Activated naive CD8-positive, alpha-beta T cell treated with anti-CD3 and anti-CD28 coated beads for 36 hours (primary cell): ENCODE measurements at regions not wholly inside any gene's neighbourhood (a gene's known extent, or its start where the extent isn't known, plus 50 kb on each side); places are given as distances from the start of the nearest gene placed in this dataset.
"Not testable (repeated sequence)": the region's sequence is repeated elsewhere in the genome, so short reads cannot be mapped to it uniquely, and the experiment has no call there.

ENCODE experiments used
- DNase-seq: peaks from one replicate; pipeline ENCODE4 v3.0.0; 2021
- H3K27ac Mint-ChIP-seq: one replicate; pipeline ENCODE4 v1.8.0; 2022; ENCODE audit warnings: mild to moderate bottlenecking, moderate library complexity, mixed read lengths
- H3K27me3 Mint-ChIP-seq: one replicate; pipeline ENCODE4 v1.8.0; 2022; ENCODE audit warnings: mild to moderate bottlenecking, mixed read lengths
- H3K36me3 Mint-ChIP-seq: one replicate; pipeline ENCODE4 v1.8.0; 2021; ENCODE audit warnings: mild to moderate bottlenecking, mixed read lengths
- H3K4me1 Mint-ChIP-seq: one replicate; pipeline ENCODE4 v1.8.0; 2021; ENCODE audit warnings: mixed read lengths
- H3K4me3 Mint-ChIP-seq: one replicate; pipeline ENCODE4 v1.8.0; 2022; ENCODE audit warnings: mild to moderate bottlenecking, moderate library complexity, mixed read lengths
- H3K9me3 Mint-ChIP-seq: one replicate; pipeline ENCODE4 v1.8.0; 2022; ENCODE audit warnings: mixed read lengths

DNA sequence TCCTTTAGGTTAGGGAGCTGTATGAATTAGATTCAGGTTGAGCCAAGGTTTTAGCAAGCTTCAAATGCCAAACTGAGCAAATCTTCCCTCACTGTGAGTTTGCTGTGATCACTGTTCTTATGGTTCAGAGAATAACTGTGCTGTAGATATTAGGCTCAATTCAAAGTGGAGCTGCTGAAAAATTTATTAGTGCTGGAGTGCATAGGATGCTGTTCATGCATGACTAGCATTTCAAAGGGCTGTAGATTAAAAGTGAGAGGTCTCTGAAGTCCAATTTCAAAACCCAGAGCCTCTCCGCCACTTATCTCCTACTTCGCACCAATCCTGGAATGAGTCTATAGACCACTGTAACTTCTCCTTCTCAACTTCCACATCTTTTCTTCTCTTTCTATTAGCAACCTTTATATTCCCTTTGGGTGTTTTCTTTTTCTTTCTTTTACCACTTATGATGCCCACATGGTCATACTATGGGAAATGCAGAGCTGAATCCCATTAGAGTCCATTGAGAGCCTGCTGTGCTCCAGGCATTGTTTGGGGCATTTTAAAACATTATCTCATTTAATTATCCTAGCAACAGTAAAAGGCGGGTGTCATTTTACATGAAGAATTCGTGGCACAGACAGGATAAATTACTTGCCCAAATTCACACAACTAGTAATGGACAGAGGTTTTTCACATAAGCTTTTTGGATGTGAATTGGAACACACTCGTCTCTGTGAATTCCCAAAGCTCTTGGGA is 77.5 kb upstream of the EEA1 start:
- Mint-ChIP-seq H3K4me3 (no peak overlapping the region), H3K36me3 (no peaks in the 10 kb centered on the region), H3K27ac (no peak overlapping the region), H3K27me3 (no peaks in the 10 kb centered on the region), H3K4me1 (peaks cover 8% of the 10 kb centered on the region), H3K9me3 (no peaks in the 10 kb centered on the region)
- DNase-seq = no peak

DNA sequence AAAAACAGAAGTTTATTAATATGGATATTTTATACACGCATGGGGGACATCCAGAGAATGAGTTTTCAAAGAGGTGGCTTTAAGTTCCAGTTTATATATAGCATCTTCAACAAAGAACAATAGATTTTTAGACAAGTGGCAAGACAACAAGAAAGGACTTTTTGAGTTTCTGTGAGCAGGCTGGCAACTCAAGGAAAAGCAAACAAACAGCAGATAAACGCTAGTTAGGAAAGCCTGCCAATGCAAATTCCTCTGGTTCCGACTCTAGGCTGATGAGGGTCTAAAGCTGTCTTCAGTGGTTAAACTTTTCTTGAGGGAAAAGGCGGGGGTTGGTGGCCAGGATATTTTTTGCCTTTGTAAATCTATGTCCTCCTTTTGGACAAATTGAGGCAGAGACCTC is 78.4 kb upstream of the EEA1 start:
- no peaks in the 10 kb centered on the region for H3K27me3 Mint-ChIP-seq
- H3K36me3 Mint-ChIP-seq = no peaks in the 10 kb centered on the region
- H3K27ac Mint-ChIP-seq = no peak overlapping the region
- H3K4me1 Mint-ChIP-seq = peaks cover 8% of the 10 kb centered on the region
- no peaks in the 10 kb centered on the region for H3K9me3 Mint-ChIP-seq
- no peak for DNase-seq
- no peak overlapping the region for H3K4me3 Mint-ChIP-seq

DNA sequence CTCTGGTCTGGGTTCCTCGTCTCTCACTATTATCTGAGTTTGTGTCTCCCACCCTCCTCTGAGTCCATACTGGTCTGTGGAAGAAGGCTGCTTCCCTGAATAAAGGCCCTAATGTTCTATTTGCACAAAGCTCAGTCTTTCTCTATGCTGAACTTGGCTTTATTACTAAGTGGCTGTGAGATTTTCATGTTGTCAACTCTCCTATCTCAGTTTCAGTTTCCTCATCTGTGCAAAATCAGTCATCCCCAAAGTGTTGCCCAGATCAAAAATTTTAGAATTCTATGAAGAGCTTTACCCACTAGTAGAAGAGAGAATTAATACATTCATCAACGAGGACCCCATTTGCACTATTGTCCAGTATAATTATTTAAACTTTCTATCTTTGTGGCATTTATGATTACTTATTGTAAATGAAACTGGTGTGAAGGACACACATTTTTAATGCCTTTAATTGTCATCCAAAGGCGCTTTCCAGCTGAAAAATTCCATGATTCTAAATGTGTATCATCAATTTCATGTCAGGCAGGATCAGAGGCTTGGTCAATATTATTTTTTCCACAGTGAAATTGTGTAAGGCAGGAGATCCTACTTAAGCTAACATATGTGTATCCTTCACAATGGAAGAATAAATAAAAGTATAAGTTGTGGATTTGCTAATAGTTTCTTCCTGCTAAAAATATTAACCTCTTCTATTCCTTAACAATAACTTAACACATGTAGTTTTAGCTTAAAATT is 79.1 kb upstream of the EEA1 start:
- Mint-ChIP-seq H3K27me3 (no peaks in the 10 kb centered on the region), H3K9me3 (no peaks in the 10 kb centered on the region), H3K4me3 (no peak overlapping the region), H3K27ac (no peak overlapping the region), H3K36me3 (no peaks in the 10 kb centered on the region), H3K4me1 (peaks cover 8% of the 10 kb centered on the region)
- DNase-seq = no peak

DNA sequence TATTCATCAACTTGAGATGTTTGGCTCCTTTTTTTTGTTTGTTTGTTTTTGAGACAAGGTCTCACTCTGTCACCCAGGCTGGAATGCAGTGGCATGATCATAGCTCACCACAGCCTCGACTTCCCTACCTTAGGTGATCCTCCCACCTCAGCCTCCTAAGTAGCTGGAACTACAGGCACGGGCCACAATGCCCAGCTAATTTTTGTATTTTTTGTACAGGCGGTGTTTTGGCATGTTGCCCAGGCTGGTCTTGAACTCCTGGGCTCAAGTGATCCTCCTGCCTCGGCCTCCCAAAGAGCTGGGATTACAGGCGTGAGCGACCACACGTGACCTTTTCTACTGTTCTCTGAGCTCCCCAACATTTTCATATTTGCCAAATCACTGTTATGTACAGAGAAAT is 79.8 kb upstream of the EEA1 start:
- DNase-seq, H3K36me3 Mint-ChIP-seq, H3K9me3 Mint-ChIP-seq, H3K27ac Mint-ChIP-seq, H3K4me3 Mint-ChIP-seq, H3K4me1 Mint-ChIP-seq, H3K27me3 Mint-ChIP-seq: not testable (repeated sequence)

DNA sequence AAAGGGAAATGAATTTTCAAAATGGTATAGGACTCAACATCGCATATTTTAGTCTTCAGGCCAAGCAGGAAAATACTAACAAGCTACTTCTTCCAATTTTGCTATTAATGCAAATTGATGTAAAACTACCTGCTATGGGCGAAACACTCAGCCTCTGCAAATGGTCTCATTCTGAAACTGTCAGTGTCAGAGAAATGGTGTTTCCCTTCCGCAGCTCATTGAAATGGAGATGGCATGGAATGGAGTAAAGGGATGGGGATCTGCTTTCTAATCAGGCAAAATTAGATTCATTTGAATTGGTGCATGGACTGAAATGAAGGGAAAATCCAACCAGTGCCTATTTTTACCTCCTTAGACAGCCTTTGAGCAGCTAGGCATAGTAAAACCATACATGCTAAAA is 80.4 kb upstream of the EEA1 start:
- H3K4me1 Mint-ChIP-seq = peaks cover 8% of the 10 kb centered on the region
- no peaks in the 10 kb centered on the region for H3K9me3 Mint-ChIP-seq
- DNase-seq = no peak
- no peaks in the 10 kb centered on the region for H3K27me3 Mint-ChIP-seq
- H3K36me3 Mint-ChIP-seq = no peaks in the 10 kb centered on the region
- no peak overlapping the region for H3K4me3 Mint-ChIP-seq
- H3K27ac Mint-ChIP-seq = no peak overlapping the region

DNA sequence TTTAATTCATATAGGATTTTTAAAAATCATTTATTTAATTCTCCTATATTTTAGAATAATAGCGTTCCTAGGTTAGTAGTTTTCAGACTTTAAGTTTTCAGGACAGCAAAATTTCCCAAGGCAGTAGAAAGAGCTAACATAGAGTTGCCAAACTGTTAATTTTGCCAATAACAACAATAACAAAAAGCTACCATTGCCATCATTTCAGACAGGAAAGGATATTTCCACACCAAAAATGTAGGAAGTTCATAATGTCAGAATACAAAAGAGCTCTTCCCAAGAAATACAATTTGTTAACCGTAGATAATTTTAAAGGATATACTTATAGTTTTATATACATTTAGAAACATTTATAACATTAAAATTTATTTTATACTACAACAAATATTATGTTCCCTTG is 81.4 kb upstream of the EEA1 start:
- Mint-ChIP-seq H3K4me1 (peaks cover 8% of the 10 kb centered on the region), H3K36me3 (no peaks in the 10 kb centered on the region), H3K4me3 (no peak overlapping the region), H3K27ac (no peak overlapping the region), H3K27me3 (no peaks in the 10 kb centered on the region), H3K9me3 (no peaks in the 10 kb centered on the region)
- DNase-seq = no peak

DNA sequence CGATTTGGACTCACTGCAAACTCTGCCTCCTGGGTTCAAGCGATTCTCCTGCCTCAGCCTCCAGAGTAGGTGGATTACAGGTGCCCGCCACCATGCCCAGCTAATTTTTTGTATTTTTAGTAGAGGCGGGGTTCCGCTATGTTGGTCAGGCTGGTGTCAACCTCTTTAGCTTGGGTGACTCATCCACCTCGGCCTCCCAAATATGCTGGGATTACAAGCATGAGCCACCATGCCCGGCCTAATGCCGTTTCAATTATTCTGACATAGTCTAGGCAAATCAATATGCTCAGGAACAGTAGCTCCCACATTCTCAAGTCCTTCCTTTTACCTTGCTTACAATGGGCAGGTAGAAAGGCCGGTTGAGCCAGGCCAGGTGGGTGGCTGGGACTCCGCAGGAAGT is 82.0 kb upstream of the EEA1 start:
- Mint-ChIP-seq H3K36me3 (no peaks in the 10 kb centered on the region), H3K27me3 (no peaks in the 10 kb centered on the region), H3K9me3 (no peaks in the 10 kb centered on the region), H3K4me1 (peaks cover 8% of the 10 kb centered on the region), H3K4me3 (no peak overlapping the region), H3K27ac (no peak overlapping the region)
- DNase-seq = no peak

DNA sequence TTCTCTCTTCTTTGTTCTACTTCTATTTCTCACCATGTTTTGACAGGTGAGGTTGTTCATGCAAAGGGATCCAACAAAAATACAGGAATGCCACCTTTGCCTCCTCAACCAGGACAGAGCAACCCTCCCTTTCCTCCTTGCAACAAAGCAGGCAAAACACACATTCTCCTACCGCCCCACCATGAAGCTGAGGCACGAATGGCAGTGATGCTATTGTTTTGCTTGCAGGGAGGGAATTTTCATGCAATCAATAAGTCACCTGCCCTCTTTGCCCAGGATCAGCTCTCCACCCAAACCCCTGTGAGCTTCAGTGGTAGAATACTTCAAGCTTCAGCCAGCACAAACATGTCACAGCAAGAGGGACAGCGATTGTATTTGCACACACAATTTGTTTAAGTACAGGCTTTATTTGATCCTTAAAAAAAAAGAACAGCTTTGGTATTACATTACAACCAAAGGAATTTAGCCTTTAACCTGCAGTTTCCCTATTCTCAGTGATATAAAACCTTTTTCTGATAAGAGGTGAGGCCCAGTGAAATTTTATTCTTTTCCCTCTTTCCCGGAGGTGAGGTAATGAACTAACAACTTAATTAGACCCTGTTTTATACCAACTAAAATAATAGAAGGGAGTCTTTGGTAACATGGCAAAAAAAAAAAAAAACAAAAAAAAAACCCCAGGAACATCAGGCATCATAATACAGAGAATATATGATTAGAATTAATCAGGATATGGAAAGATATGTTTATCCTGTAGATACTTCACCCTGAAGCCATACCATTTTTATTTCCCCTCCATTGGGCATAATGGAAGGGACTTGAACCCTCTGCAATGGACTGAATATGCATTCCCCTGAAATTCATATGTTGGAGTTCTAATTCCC is 87.0 kb upstream of the EEA1 start:
- no peak overlapping the region for H3K27ac Mint-ChIP-seq

DNA sequence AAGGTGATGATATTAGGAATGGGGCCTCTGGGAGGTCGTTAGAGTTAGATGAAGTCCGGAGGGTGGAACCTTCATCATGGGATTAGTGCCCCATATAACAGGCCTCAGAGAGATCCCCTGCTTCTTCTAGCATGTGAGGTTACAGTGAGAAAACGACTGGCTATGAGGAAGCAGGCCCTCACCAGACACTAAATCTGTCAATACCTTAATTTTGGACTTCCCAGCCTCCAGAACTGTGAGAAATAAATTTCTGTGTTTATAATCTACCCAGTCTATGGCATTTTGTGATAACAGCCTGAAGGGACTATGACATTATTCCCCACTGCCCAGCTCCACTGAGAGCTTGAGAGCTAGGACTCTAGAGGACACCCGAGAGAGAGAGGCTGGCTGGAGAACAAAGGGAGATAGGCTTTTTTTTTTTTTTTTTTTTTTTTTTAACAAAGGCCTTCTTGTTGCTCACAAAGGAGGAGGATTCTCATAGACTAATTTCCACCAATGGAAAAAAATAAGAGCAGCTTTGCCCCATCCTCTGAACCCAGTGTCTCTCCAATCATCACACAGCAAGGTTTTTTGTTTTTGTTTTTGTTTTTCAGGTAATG is 87.8 kb upstream of the EEA1 start:
- Mint-ChIP-seq H3K4me3 (no peak overlapping the region), H3K9me3 (no peaks in the 10 kb centered on the region), H3K4me1 (peaks cover 6% of the 10 kb centered on the region), H3K27me3 (peaks cover 4% of the 10 kb centered on the region), H3K27ac (no peak overlapping the region), H3K36me3 (no peaks in the 10 kb centered on the region)
- DNase-seq = no peak

More for the DNA sequence above, 87.0 kb upstream of the EEA1 start:
- H3K4me3 Mint-ChIP-seq = no peak overlapping the region
- peaks cover 6% of the 10 kb centered on the region for H3K4me1 Mint-ChIP-seq
- H3K36me3 Mint-ChIP-seq = no peaks in the 10 kb centered on the region
- H3K9me3 Mint-ChIP-seq = no peaks in the 10 kb centered on the region
- DNase-seq = no peak
- peaks cover 4% of the 10 kb centered on the region for H3K27me3 Mint-ChIP-seq

DNA sequence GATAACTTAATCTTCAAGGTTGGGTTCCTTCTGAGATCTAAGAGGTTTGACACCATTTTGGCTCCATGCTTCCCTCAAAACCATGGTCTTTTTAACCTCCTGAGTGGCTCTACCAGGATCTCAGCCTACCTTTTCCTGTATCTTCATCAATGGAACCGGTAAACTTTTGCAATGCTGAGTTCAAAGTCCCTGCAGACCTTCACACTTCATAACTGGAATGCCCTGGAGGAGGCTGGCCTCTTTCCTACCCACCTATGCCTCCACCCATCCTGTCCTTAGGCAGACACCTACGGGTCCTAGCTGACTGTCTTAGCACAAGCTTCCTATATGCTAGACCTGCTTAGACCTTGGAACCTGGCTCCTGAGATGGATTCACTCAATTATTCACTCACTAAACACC is 89.5 kb upstream of the EEA1 start:
- H3K9me3 Mint-ChIP-seq = no peaks in the 10 kb centered on the region
- H3K36me3 Mint-ChIP-seq = no peaks in the 10 kb centered on the region
- no peak for DNase-seq
- H3K27me3 Mint-ChIP-seq = peaks cover 4% of the 10 kb centered on the region
- H3K4me3 Mint-ChIP-seq = no peak overlapping the region
- no peak overlapping the region for H3K27ac Mint-ChIP-seq
- peaks cover 6% of the 10 kb centered on the region for H3K4me1 Mint-ChIP-seq

DNA sequence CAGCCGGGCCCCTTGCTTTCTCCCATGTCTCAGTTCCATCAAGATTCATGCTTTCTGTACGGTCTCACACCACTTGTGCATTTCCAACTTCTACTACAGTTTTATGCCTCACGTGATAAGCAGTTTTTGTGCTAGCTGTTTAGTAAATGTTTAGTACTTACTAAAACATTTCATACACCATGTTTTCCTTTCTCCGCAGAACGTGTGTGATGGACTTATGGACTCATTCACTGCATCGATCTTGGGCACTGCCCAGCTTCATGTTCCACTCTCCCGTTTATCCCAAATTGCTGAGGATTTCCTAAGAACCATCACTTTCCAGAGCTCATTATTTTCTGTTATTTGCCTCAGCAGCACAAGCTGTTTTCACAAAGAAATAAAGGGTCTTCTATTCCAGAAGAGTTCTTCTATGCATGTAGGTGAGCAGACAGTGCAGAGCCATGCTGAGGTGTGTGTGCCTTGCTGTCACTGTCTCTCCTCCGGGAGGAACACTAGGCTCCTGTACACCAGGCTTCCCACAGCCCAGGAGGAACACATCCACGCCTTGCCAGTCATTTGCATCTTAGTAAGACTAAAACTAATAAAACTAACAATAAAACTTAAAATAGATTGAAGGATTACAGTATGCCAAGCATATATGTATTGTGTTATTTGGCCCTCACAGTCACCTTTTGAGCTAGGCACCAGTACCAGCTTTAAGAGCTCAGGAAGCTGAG is 90.3 kb upstream of the EEA1 start:
- Mint-ChIP-seq H3K9me3 (no peaks in the 10 kb centered on the region), H3K4me3 (no peak overlapping the region), H3K27ac (no peak overlapping the region), H3K4me1 (peaks cover 6% of the 10 kb centered on the region), H3K27me3 (peaks cover 4% of the 10 kb centered on the region), H3K36me3 (no peaks in the 10 kb centered on the region)
- no peak for DNase-seq

DNA sequence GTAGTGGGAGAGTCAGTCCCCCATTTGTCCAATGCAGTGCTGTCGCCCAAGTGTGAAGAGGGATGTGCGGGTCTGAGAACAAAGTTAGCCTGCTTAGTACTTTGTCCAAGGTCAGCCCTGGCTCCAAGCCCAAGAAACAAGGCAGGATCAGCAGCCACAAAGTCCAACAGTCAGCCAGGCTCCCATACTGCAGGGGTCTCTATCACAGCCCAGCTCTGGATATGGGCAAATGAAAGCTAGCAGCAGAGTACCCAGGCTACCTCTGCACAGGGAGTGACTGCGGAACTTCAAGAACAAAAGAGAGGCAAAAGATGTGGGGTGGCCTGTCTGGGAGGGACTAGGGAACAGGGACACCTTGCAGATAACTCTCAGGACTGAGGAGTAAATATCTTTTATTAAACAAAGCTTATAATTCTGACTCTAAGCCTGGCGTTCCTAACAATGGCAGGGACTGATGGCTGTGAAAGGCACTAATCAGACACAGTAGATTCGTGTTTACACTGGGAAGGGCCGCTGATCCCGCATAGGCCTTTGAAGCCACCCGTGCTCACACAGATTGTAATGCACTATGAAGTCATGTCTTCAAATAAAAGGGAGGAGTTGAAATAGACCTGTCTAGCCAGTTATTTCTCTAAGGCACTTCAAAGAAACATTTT is 91.0 kb upstream of the EEA1 start:
- no peak overlapping the region for H3K4me3 Mint-ChIP-seq
- no peak for DNase-seq
- H3K27me3 Mint-ChIP-seq = peaks cover 4% of the 10 kb centered on the region
- H3K4me1 Mint-ChIP-seq = peaks cover 6% of the 10 kb centered on the region
- H3K27ac Mint-ChIP-seq = no peak overlapping the region
- H3K36me3 Mint-ChIP-seq = no peaks in the 10 kb centered on the region
- H3K9me3 Mint-ChIP-seq = no peaks in the 10 kb centered on the region

DNA sequence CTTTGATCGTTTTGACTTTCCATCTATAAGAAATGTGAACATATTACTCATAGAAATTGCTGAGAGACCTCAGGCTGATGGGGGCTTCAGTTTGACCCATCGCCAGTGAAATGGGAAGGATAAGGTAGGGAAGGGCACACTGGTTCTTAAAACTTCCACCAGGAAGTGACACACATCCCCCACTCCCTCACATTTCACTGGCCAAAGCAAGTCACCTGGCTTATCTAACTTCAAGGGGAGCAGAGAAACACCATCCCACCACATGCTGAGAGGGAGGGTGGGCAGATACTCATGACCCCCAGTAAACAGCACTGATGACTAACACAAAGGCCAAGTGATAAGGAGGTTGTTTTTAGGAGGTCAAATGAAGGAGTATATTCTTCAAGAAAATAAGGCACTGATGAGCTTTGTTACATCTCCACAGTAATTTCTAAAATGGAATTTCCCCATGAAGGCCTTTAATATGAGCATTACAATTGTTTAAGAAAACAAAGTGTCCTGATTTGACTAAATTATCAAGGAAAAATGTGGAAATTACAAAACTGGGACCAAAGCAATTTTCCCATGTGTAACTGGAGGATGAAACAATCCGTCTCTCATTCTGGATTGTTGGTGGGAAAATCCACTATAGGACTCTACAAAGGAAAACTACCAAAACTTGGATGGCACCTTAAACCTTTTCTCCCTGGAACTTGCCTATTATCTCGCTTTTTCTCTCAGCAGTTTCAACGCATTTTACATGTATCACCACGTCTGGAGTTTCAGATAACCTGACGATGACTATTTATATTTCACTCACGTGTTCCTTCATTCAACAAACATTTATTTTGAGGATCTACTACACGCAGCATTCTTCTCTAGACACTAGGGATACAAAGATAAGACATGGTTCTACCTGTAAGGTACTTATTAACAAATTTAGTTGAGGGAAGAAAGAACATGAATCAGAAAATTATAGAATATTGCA is 91.8 kb upstream of the EEA1 start:
- no peaks in the 10 kb centered on the region for H3K36me3 Mint-ChIP-seq
- no peak overlapping the region for H3K27ac Mint-ChIP-seq

More for the DNA sequence above, 91.8 kb upstream of the EEA1 start:
- no peak for DNase-seq
- Mint-ChIP-seq H3K27me3 (peaks cover 4% of the 10 kb centered on the region), H3K4me3 (no peak overlapping the region), H3K9me3 (no peaks in the 10 kb centered on the region), H3K4me1 (peaks cover 6% of the 10 kb centered on the region)
